ENCODE measurements at regions not wholly inside any gene's neighbourhood (a gene's known extent, or its start where the extent isn't known, plus 50 kb on each side); places are given as distances from the start of the nearest gene placed in this dataset.

- H2AFZ ChIP-seq (ENCODE audit: low read depth, low read length), result no peak overlapping the region
- H3K79me2 ChIP-seq (replicated peaks; ENCODE audit: insufficient read depth, low read length), result no peaks in the 10 kb centered on the region
- H3K9me2 ChIP-seq (ENCODE audit: insufficient read depth, low read length), result no peaks in the 10 kb centered on the region
- no peak overlapping the region for H3K4me2 ChIP-seq (ENCODE audit: low read length)
- no peaks in the 10 kb centered on the region for H3K9me3 ChIP-seq (ENCODE audit: low read length)
- H3K27ac ChIP-seq (ENCODE audit: low read length), result no peak overlapping the region
- no peaks in the 10 kb centered on the region for H3K36me3 ChIP-seq (ENCODE audit: insufficient read depth, low read length)
- no peaks in the 10 kb centered on the region for H3F3A ChIP-seq (ENCODE audit: insufficient read depth, low read length, poor library complexity, severe bottlenecking)
- no peaks in the 10 kb centered on the region for H4K20me1 ChIP-seq (ENCODE audit: insufficient read depth)
- H3K4me3 ChIP-seq (ENCODE audit: low read length), result no peak overlapping the region
- TF ChIP-seq POLR2AphosphoS5 (IDR thresholded peaks at IDR 0.05) (no peak), CTCF (IDR thresholded peaks at IDR 0.05; ENCODE audit: poor library complexity, severe bottlenecking) (no peak), EZH2 (IDR thresholded peaks at IDR 0.05; ENCODE audit: borderline replicate concordance, insufficient read depth, low read length, poor library complexity, severe bottlenecking) (no peak), EP300 (conservative IDR thresholded peaks at IDR 0.05; ENCODE audit: poor library complexity, severe bottlenecking) (no peak), REST (IDR thresholded peaks at IDR 0.05; ENCODE audit: borderline replicate concordance) (no peak), TAF1 (IDR thresholded peaks at IDR 0.05; ENCODE audit: low read depth) (no peak), SMC3 (conservative IDR thresholded peaks at IDR 0.05; ENCODE audit: poor library complexity) (no peak), RAD21 (conservative IDR thresholded peaks at IDR 0.05) (no peak), MXI1 (conservative IDR thresholded peaks at IDR 0.05; ENCODE audit: poor library complexity, severe bottlenecking) (no peak)
- no peaks in the 10 kb centered on the region for H3K27me3 ChIP-seq (ENCODE audit: insufficient read depth, low read depth, low read length)
- H3K9ac ChIP-seq (ENCODE audit: low read length), result no peak overlapping the region
These were observed 412.1 kb upstream of the CWC22 start for GRCh38 chr2:180419212-180419611.

GRCh38 chr2:180416627-180417026 lies 409.5 kb upstream of the CWC22 start:
- Histone ChIP-seq H3K9me3 (ENCODE audit: low read length) (no peaks in the 10 kb centered on the region), H2AFZ (ENCODE audit: low read depth, low read length) (no peak overlapping the region), H3K36me3 (ENCODE audit: insufficient read depth, low read length) (no peaks in the 10 kb centered on the region), H3K4me2 (ENCODE audit: low read length) (peak overlapping the region; percentile 26), H3K4me3 (ENCODE audit: low read length) (peak overlapping the region; percentile 33), H3K79me2 (replicated peaks; ENCODE audit: insufficient read depth, low read length) (no peaks in the 10 kb centered on the region), H3K27me3 (ENCODE audit: insufficient read depth, low read depth, low read length) (no peaks in the 10 kb centered on the region), H3K9me2 (ENCODE audit: insufficient read depth, low read length) (no peaks in the 10 kb centered on the region), H4K20me1 (ENCODE audit: insufficient read depth) (no peaks in the 10 kb centered on the region), H3K27ac (ENCODE audit: low read length) (peak overlapping the region; percentile 47), H3K9ac (ENCODE audit: low read length) (peak overlapping the region; percentile 20), H3F3A (ENCODE audit: insufficient read depth, low read length, poor library complexity, severe bottlenecking) (no peaks in the 10 kb centered on the region)
- TF ChIP-seq EZH2 (IDR thresholded peaks at IDR 0.05; ENCODE audit: borderline replicate concordance, insufficient read depth, low read length, poor library complexity, severe bottlenecking), result no peak
- TF ChIP-seq CTCF (IDR thresholded peaks at IDR 0.05; ENCODE audit: poor library complexity, severe bottlenecking), result no peak
- peak; percentile 81 for TF ChIP-seq POLR2AphosphoS5 (IDR thresholded peaks at IDR 0.05)
- TF ChIP-seq TAF1 (IDR thresholded peaks at IDR 0.05; ENCODE audit: low read depth), result no peak
- peak; percentile 97 for TF ChIP-seq EP300 (conservative IDR thresholded peaks at IDR 0.05; ENCODE audit: poor library complexity, severe bottlenecking)
- peak; percentile 13 for TF ChIP-seq RAD21 (conservative IDR thresholded peaks at IDR 0.05)
- peak; percentile 64 for TF ChIP-seq REST (IDR thresholded peaks at IDR 0.05; ENCODE audit: borderline replicate concordance)
- peak; percentile 20 for TF ChIP-seq SMC3 (conservative IDR thresholded peaks at IDR 0.05; ENCODE audit: poor library complexity)
- no peak for TF ChIP-seq MXI1 (conservative IDR thresholded peaks at IDR 0.05; ENCODE audit: poor library complexity, severe bottlenecking)

All from neural cell (in vitro differentiated cells).